GM23248 (cell line): ENCODE measurements at regions not wholly inside any gene's neighbourhood (a gene's known extent, or its start where the extent isn't known, plus 50 kb on each side); places are given as distances from the start of the nearest gene placed in this dataset.

Source experiments
- EZH2 ChIP-seq: fragments of 200-600 bp; sonication (generic); IDR thresholded peaks from 2 replicates; pipeline ENCODE4 v1.6.1; 2018; ENCODE audit warnings: antibody characterized with exemption, mild to moderate bottlenecking; ENCODE audit not compliant: insufficient read depth, poor library complexity, severe bottlenecking
- EZH2phosphoT487 ChIP-seq: fragments of 200-600 bp; sonication (generic); IDR thresholded peaks from 2 replicates; pipeline ENCODE4 v1.6.1; 2018; ENCODE audit warnings: antibody characterized with exemption, moderate library complexity, mild to moderate bottlenecking, low read depth; ENCODE audit not compliant: insufficient read depth

DNA sequence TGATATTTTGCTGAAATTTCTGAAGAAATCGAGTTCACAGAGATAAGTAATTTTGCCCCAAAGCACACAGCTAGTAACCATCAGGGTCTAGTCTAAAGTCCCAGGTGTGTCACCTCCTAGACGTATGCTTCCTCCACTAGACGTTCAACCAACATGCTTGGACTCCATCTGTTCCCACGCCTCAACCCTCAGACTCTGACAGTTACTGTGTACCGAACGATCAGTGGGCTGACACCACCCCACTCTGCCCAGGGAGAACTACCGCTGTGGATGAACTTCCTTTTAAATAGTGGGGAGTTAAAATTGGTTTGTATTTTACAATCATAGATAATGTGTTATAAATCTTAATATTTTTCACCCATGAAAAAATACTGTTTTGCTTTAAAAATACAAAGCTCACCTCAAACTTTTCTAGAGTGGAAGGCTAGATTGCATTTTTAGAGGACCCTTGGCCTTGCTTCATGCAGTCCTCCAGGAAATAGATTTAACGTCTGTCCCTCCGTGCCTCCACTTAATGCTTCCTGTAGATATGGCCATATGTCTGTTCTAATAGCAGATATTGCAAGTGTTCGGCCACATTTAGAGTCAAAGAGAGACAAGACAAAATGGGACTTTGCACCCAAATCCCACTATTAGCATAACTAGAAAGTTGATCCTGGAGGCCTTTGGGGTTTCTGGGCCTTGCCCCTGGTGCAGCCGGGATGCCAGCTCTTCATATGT lies 91.4 kb upstream of the ZPBP start:
- no peak for TF ChIP-seq EZH2phosphoT487
- TF ChIP-seq EZH2 = no peak
